HAP-1 (cell line): ENCODE measurements at regions not wholly inside any gene's neighbourhood (a gene's known extent, or its start where the extent isn't known, plus 50 kb on each side); places are given as distances from the start of the nearest gene placed in this dataset.
"Not testable (repeated sequence)": the region's sequence is repeated elsewhere in the genome, so short reads cannot be mapped to it uniquely, and the experiment has no call there.

Source experiments
- DNase-seq, 2 experiments: peaks; one replicate each; pipeline ENCODE4 v3.0.0-alpha.2; 2016 to 2020; ENCODE audit warnings: low spot score in 2 of 2
- H3K27me3 ChIP-seq: fragments of 250-450 bp; sonication (Bioruptor Pico); 2 replicates; pipeline ENCODE4 v1.5.1; 2020; ENCODE audit warnings: low read depth, mild to moderate bottlenecking, moderate library complexity
- H3K36me3 ChIP-seq: fragments of 250-450 bp; sonication (Bioruptor Pico); replicated peaks from 2 replicates; pipeline ENCODE4 v1.5.1; 2020; ENCODE audit warnings: mild to moderate bottlenecking
- H3K4me1 ChIP-seq: fragments of 250-450 bp; sonication (Bioruptor Pico); 2 replicates; pipeline ENCODE4 v1.5.1; 2020; ENCODE audit warnings: mild to moderate bottlenecking
- H3K4me3 ChIP-seq: fragments of 250-450 bp; sonication (Bioruptor Pico); 2 replicates; pipeline ENCODE4 v1.5.1; 2020; ENCODE audit warnings: mild to moderate bottlenecking, moderate library complexity
- H3K9me3 ChIP-seq: fragments of 250-450 bp; sonication (Bioruptor Pico); 2 replicates; pipeline ENCODE4 v1.5.1; 2020; ENCODE audit warnings: mild to moderate bottlenecking, moderate library complexity
- in situ Hi-C: fragments of 300-500 bp; cut with MboI; formaldehyde crosslinking; loops from 3 replicates; pipeline ENCODE4 v1.14.3; 2020; ENCODE audit warnings: low sequenced_read_pairs, inconsistent platforms, mixed read lengths

GRCh38 chr3:159252274-159252673 lies 450.4 kb downstream of the MFSD1 start:
- H3K27me3 ChIP-seq: peaks cover 10% of the 10 kb centered on the region
- H3K9me3 ChIP-seq: no peaks in the 10 kb centered on the region
- DNase-seq: no peak
- H3K36me3 ChIP-seq: no peaks in the 10 kb centered on the region
- no peaks in the 10 kb centered on the region for H3K4me1 ChIP-seq
- in situ Hi-C loops: loop anchor here (10.0 to 25.0 kb wide), 2 partner anchors 337 to 760 kb away; no protein-coding TSS in a partner anchor
- H3K4me3 ChIP-seq: no peak overlapping the region

- Histone ChIP-seq H3K36me3 (no peaks in the 10 kb centered on the region), H3K4me3 (no peak overlapping the region), H3K4me1 (no peaks in the 10 kb centered on the region), H3K9me3 (no peaks in the 10 kb centered on the region), H3K27me3 (peaks cover 10% of the 10 kb centered on the region)
- in situ Hi-C loops: loop anchor here (10.0 to 25.0 kb wide), 2 partner anchors 338 to 759 kb away; no protein-coding TSS in a partner anchor
- peak; percentile 29 to 50 for DNase-seq
These were observed 451.0 kb downstream of the MFSD1 start for GRCh38 chr3:159252772-159253384.

DNA sequence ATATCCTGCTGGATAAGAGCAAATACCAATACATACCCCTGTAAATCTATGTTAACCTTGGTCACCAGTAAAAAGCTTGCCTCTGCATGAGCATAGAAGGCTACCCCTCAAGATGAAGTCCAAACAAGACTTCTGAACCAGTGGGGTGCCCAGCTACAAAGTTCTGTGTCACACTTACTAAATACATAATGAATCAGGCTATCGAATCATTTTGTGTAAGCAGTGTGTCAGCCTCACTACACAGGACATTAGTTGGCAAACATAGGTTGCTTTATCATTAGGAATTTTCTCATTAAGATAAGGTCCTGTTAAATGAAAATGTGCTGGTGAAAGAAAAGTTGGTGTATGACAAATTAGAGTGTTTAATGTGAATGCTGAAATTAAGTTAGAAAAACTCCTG lies 452.0 kb downstream of the MFSD1 start:
- no peak for DNase-seq
- Histone ChIP-seq H3K36me3 (no peaks in the 10 kb centered on the region), H3K4me1 (no peaks in the 10 kb centered on the region), H3K4me3 (no peak overlapping the region), H3K27me3 (peaks cover 10% of the 10 kb centered on the region), H3K9me3 (no peaks in the 10 kb centered on the region)
- in situ Hi-C loops: loop anchor here (10.0 to 25.0 kb wide), 2 partner anchors 339 to 758 kb away; no protein-coding TSS in a partner anchor

DNA sequence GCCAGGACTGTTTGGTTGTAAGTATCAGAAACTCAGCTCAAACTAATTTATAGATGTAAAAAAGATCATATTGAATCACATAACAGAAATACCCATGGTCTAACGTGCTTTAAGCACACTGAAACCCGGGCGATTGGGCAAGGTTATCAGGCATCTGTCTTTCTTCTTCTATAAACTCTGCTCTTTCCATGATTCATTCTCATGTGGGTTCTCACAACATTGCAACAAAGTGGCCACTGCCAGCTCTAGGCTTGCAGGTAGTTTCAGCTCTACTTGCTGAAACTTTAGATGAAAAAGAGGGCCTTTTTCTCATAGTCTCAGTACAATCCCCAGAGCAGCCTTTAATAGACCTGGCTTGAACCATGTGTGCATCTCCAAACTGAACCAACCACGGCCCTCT lies 456.1 kb downstream of the MFSD1 start:
- H3K4me3 ChIP-seq: no peak overlapping the region
- DNase-seq: no peak
- H3K9me3 ChIP-seq: no peaks in the 10 kb centered on the region
- H3K36me3 ChIP-seq: no peaks in the 10 kb centered on the region
- peaks cover 7% of the 10 kb centered on the region for H3K27me3 ChIP-seq
- in situ Hi-C loops: loop anchor here (5.0 to 25.0 kb wide), 3 partner anchors 343 to 754 kb away; no protein-coding TSS in a partner anchor
- H3K4me1 ChIP-seq: no peaks in the 10 kb centered on the region

DNA sequence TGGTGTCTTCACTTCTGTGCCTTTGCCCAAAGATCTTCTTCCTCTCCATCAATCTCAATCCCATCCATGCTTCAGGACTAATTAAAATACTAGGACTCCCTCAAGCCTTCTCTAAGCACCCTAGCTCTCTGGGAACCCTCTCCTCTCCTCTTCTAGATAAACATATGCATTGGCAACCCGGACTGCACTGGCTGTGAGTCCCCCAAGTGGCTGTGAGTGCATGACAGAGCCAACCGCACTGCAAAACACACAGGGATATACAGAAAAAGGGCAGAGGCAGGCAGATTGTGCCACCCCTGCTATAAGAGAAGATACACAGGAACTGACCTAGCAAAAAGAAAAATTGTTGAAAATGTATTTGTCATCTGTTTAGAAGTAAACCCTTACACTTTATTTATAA lies 457.1 kb downstream of the MFSD1 start:
- H3K4me1 ChIP-seq: no peaks in the 10 kb centered on the region
- H3K4me3 ChIP-seq: no peak overlapping the region
- peaks cover 3% of the 10 kb centered on the region for H3K27me3 ChIP-seq
- no peaks in the 10 kb centered on the region for H3K9me3 ChIP-seq
- DNase-seq: no peak
- no peaks in the 10 kb centered on the region for H3K36me3 ChIP-seq
- in situ Hi-C loops: loop anchor here (5.0 to 25.0 kb wide), 3 partner anchors 344 to 753 kb away; no protein-coding TSS in a partner anchor

DNA sequence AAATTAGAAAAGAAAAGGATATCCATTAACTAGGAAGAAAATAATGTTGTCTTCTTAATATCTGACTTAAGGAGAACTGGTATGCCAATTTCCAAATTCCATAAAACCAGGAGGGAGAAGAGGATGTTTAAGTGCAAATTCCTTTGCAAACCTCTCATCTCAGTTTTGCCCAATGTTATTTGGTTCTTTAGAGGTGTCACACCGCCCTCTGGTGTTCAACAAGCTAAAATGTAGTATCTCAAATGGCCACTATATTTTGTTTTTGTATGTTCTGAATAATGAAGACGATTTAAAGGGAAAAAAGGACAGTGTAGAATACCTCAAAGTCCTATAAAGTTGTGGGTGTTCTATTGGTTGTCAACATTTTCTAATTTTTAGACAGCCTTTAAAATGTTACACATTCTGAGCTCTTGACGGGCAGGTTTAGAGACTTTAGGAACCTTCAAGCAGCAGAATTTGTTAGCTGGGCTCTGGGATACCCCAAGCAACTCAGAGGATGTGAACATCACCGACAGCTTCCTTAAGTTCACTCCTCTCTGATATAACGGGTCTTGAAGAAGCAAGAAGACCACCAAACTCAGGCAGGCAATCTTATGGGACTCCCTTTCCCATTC lies 458.3 kb downstream of the MFSD1 start:
- in situ Hi-C loops: loop anchor here (10.0 to 25.0 kb wide), 2 partner anchors 545 to 752 kb away; no protein-coding TSS in a partner anchor
- no peaks in the 10 kb centered on the region for H3K36me3 ChIP-seq
- H3K27me3 ChIP-seq: no peaks in the 10 kb centered on the region
- DNase-seq: peak; percentile 51 to 67
- H3K4me1 ChIP-seq: no peaks in the 10 kb centered on the region
- H3K9me3 ChIP-seq: no peaks in the 10 kb centered on the region
- H3K4me3 ChIP-seq: no peak overlapping the region

GRCh38 chr3:159261333-159261732 lies 459.5 kb downstream of the MFSD1 start:
- H3K27me3 ChIP-seq, H3K4me3 ChIP-seq, H3K36me3 ChIP-seq, H3K4me1 ChIP-seq, DNase-seq, H3K9me3 ChIP-seq: not testable (repeated sequence)
- in situ Hi-C loops: loop anchor here (10.0 to 25.0 kb wide), 2 partner anchors 543 to 751 kb away; no protein-coding TSS in a partner anchor

- in situ Hi-C loops: loop anchor here (10.0 to 25.0 kb wide), 2 partner anchors 541 to 748 kb away; no protein-coding TSS in a partner anchor
- H3K4me3 ChIP-seq: no peak overlapping the region
- no peaks in the 10 kb centered on the region for H3K27me3 ChIP-seq
- DNase-seq: peak; percentile 32 to 50
- H3K36me3 ChIP-seq: no peaks in the 10 kb centered on the region
- H3K4me1 ChIP-seq: no peaks in the 10 kb centered on the region
- no peaks in the 10 kb centered on the region for H3K9me3 ChIP-seq
These were observed 462.1 kb downstream of the MFSD1 start for GRCh38 chr3:159263750-159264553.

DNA sequence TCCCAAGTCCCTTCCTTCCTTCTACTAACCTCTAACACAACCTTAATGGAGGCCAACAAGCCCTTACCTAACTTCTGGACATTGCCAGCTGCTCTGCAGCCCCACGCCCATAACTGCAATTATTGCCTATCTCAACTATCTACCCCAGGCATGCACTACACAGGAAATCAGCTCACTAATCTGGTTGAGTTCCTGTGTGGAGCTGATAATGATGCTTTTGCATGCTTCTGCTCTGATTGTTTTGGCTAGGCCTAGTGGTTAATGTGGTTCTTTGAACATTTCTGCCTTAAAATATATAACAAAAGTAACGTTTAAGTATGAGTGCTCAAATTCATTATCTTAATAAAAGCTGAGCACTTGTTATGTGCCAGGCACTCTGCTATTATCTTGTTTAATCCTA lies 463.9 kb downstream of the MFSD1 start:
- Histone ChIP-seq H3K36me3 (no peaks in the 10 kb centered on the region), H3K9me3 (no peaks in the 10 kb centered on the region), H3K4me1 (no peaks in the 10 kb centered on the region), H3K27me3 (no peaks in the 10 kb centered on the region), H3K4me3 (no peak overlapping the region)
- in situ Hi-C loops: loop anchor here (10.0 to 25.0 kb wide), 2 partner anchors 539 to 747 kb away; no protein-coding TSS in a partner anchor
- no peak for DNase-seq

DNA sequence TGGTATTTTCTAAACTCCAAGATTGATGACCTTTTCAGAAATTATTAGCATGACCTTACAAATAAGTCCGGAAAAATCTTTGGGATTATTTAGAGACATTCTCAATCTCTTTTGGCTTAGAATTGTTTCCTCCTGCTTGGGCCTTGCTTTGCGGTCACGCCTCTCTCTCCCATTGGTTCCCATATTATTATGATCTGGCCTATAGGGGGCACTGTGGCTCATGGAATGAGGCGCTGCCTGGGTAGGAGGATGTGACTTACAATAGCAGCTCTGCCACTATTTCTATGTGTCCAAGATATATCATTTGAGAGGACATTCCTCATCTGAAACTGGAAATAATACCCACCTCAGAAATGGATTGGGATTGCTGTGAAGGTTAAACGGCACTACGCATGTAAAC lies 464.9 kb downstream of the MFSD1 start:
- no peaks in the 10 kb centered on the region for H3K9me3 ChIP-seq
- H3K36me3 ChIP-seq: no peaks in the 10 kb centered on the region
- in situ Hi-C loops: loop anchor here (10.0 to 25.0 kb wide), 2 partner anchors 538 to 746 kb away; no protein-coding TSS in a partner anchor
- H3K4me3 ChIP-seq: no peak overlapping the region
- no peaks in the 10 kb centered on the region for H3K27me3 ChIP-seq
- peak; percentile 36 to 78 for DNase-seq
- no peaks in the 10 kb centered on the region for H3K4me1 ChIP-seq

DNA sequence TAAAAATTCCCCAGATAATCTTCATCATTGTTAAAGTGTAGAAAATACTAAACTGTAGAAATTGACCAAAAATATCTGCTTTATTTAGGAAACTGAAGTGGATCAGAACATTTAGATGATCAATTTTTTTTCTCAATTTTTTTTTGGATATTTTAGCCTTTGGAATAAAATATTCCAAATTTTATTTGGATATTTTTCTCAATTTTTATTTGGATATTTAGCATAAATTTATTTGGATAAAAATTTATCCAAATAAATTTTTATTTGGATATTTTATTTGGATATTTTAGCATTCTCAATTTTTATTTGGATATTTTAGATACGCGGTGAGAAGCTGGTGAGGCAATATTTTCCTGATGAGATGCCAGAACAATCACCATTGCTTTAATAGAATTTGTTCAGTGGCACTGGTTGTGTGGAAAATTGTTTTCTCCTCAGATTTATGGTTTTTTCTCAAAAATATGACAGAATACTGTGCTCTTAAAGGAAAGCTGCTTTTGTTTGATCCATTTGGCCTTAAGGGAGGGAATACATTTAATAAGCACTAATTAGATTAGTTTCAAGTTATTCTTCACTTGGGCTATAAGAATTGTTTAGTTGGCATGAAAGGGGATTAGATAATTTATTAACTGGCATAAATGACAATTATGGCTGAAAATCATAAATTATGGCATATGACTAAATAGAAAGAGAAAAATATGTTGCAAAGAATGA lies 470.1 kb downstream of the MFSD1 start:
- no peaks in the 10 kb centered on the region for H3K36me3 ChIP-seq
- no peaks in the 10 kb centered on the region for H3K4me1 ChIP-seq
- in situ Hi-C loops: loop anchor here (25.0 kb wide), 1 partner anchor 740 kb away; no protein-coding TSS in a partner anchor
- peaks cover 2% of the 10 kb centered on the region; the same call in 1 of the 2 replicates for H3K27me3 ChIP-seq
- no peak for DNase-seq
- no peaks in the 10 kb centered on the region for H3K9me3 ChIP-seq
- no peak overlapping the region for H3K4me3 ChIP-seq

GRCh38 chr3:159273070-159273469 lies 471.2 kb downstream of the MFSD1 start:
- Histone ChIP-seq H3K4me1 (no peaks in the 10 kb centered on the region), H3K4me3 (no peak overlapping the region), H3K36me3 (no peaks in the 10 kb centered on the region), H3K9me3 (no peaks in the 10 kb centered on the region), H3K27me3 (peaks cover 2% of the 10 kb centered on the region; the same call in 1 of the 2 replicates)
- in situ Hi-C loops: loop anchor here (25.0 kb wide), 1 partner anchor 739 kb away; no protein-coding TSS in a partner anchor
- DNase-seq: no peak

GRCh38 chr3:159273608-159274007 lies 471.8 kb downstream of the MFSD1 start:
- H3K27me3 ChIP-seq: peaks cover 2% of the 10 kb centered on the region
- no peaks in the 10 kb centered on the region for H3K36me3 ChIP-seq
- H3K9me3 ChIP-seq: no peaks in the 10 kb centered on the region
- H3K4me1 ChIP-seq: no peaks in the 10 kb centered on the region
- DNase-seq: peak; percentile 6 to 74
- in situ Hi-C loops: loop anchor here (25.0 kb wide), 1 partner anchor 739 kb away; no protein-coding TSS in a partner anchor
- no peak overlapping the region for H3K4me3 ChIP-seq
